Suprapubic skin (tissue), 4 donors: ENCODE measurements at regions not wholly inside any gene's neighbourhood (a gene's known extent, or its start where the extent isn't known, plus 50 kb on each side); places are given as distances from the start of the nearest gene placed in this dataset.

Experiments
- DNase-seq, 2 donors: peaks; one replicate each; pipeline ENCODE4 v3.0.0-alpha.2; 2019; ENCODE audit warnings: low spot score in 2 of 2
- H3K27ac ChIP-seq: fragments of 200-600 bp; sonication (generic); one replicate; pipeline ENCODE4 v1.5.1; 2019
- H3K27me3 ChIP-seq: fragments of 200-600 bp; sonication (generic); one replicate; pipeline ENCODE4 v1.5.1; 2019
- H3K36me3 ChIP-seq: fragments of 200-600 bp; sonication (generic); one replicate; pipeline ENCODE4 v1.5.1; 2019
- H3K4me1 ChIP-seq: fragments of 200-600 bp; sonication (generic); one replicate; pipeline ENCODE4 v1.5.1; 2019
- H3K4me3 ChIP-seq: fragments of 200-600 bp; sonication (generic); one replicate; pipeline ENCODE4 v1.5.1; 2019; ENCODE audit warnings: mild to moderate bottlenecking
- H3K9me3 ChIP-seq: fragments of 200-600 bp; sonication (generic); one replicate; pipeline ENCODE4 v1.5.1; 2019
- EP300 ChIP-seq: sonication (generic); formaldehyde crosslinking; IDR thresholded peaks from one replicate; pipeline ENCODE4 v1.6.1; 2017; ENCODE audit warnings: antibody characterized with exemption
- POLR2A ChIP-seq, 2 donors: fragments of 450-650 bp; IDR thresholded peaks; one replicate each; pipeline ENCODE4 v1.6.1; 2017; ENCODE audit warnings: antibody characterized with exemption in 2 of 2, mild to moderate bottlenecking in 2 of 2, moderate library complexity in 2 of 2
- POLR2AphosphoS5 ChIP-seq, 3 donors: sonication (generic); formaldehyde crosslinking; IDR thresholded peaks; one replicate each; pipeline ENCODE4 v1.6.1; 2017; ENCODE audit warnings: antibody characterized with exemption in 3 of 3
- WGBS: methylation state at CpG from one replicate; pipeline ENCODE4 v1.1.5; 2018; 5-methylcytosine and 5-hydroxymethylcytosine counted together
- TF ChIP-seq, protein P1 (sequence below), 2 donors: fragments of 200-600 bp in 1 of 2; fragments of 450-650 bp in 1 of 2; sonication (generic) in 1 of 2; IDR thresholded peaks; one replicate each; pipeline ENCODE4 v1.5.1; 2016 to 2019; ENCODE audit warnings: antibody characterized with exemption in 2 of 2, mild to moderate bottlenecking in 1 of 2, moderate library complexity in 1 of 2

DNA sequence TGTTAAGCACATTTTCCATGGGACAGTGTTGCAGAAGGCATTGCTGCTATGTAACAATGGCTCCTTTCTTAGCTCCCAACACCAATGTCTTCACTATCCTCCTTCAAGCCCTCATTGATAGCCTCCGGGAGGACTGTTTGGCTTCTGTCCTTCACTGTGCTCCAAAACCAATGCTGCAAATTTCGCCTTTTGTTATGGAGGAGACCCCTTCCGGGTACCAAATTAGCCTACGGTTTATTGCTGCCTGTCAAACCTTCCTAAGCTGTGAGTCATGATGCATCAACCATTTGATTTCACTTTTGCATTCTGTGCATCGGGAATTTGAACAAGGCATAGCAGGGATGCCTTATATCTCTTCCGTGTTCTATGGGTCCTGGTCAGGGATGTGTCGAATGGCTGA, 432.9 kb downstream of the GATA3 start:
- 88% methylated on average over 7 of the region's 7 CpGs for WGBS
- Histone ChIP-seq H3K27me3 (no peaks in the 10 kb centered on the region), H3K4me1 (no peaks in the 10 kb centered on the region), H3K36me3 (no peaks in the 10 kb centered on the region), H3K4me3 (no peak overlapping the region), H3K9me3 (no peaks in the 10 kb centered on the region), H3K27ac (no peak overlapping the region)
- TF ChIP-seq POLR2AphosphoS5 (IDR thresholded peaks at IDR 0.05): no peak
- no peak for TF ChIP-seq EP300
- TF ChIP-seq POLR2A (IDR thresholded peaks at IDR 0.05): no peak
- TF ChIP-seq, protein P1, sequence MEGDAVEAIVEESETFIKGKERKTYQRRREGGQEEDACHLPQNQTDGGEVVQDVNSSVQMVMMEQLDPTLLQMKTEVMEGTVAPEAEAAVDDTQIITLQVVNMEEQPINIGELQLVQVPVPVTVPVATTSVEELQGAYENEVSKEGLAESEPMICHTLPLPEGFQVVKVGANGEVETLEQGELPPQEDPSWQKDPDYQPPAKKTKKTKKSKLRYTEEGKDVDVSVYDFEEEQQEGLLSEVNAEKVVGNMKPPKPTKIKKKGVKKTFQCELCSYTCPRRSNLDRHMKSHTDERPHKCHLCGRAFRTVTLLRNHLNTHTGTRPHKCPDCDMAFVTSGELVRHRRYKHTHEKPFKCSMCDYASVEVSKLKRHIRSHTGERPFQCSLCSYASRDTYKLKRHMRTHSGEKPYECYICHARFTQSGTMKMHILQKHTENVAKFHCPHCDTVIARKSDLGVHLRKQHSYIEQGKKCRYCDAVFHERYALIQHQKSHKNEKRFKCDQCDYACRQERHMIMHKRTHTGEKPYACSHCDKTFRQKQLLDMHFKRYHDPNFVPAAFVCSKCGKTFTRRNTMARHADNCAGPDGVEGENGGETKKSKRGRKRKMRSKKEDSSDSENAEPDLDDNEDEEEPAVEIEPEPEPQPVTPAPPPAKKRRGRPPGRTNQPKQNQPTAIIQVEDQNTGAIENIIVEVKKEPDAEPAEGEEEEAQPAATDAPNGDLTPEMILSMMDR (IDR thresholded peaks at IDR 0.05): no peak
- DNase-seq: no peak

DNA sequence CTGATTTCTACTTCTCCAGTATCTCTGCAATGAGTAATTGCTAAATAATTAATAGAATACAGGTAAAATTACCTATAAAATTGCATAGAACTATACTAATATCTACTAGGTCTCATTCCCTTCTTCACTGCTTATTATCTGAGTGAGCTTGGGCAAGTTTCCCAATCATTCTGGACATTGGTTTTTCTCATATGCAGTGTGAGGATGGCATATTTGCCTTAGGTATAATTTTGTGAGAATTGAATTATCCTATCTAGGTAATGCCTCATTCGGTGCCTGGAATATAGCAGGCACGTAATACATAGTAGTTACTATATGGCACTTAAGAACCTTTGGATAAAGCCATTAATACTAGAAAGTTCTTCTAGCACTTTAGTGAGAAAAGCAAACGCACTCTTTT, 434.7 kb downstream of the GATA3 start:
- no peak for DNase-seq
- Histone ChIP-seq H3K36me3 (no peaks in the 10 kb centered on the region), H3K27ac (no peak overlapping the region), H3K4me3 (no peak overlapping the region), H3K27me3 (no peaks in the 10 kb centered on the region), H3K4me1 (no peaks in the 10 kb centered on the region), H3K9me3 (no peaks in the 10 kb centered on the region)
- WGBS: 96% methylated on average over 3 of the region's 3 CpGs
- TF ChIP-seq POLR2AphosphoS5 (IDR thresholded peaks at IDR 0.05) (no peak), EP300 (no peak), POLR2A (IDR thresholded peaks at IDR 0.05) (no peak)
- TF ChIP-seq, protein P1 (IDR thresholded peaks at IDR 0.05): no peak

DNA sequence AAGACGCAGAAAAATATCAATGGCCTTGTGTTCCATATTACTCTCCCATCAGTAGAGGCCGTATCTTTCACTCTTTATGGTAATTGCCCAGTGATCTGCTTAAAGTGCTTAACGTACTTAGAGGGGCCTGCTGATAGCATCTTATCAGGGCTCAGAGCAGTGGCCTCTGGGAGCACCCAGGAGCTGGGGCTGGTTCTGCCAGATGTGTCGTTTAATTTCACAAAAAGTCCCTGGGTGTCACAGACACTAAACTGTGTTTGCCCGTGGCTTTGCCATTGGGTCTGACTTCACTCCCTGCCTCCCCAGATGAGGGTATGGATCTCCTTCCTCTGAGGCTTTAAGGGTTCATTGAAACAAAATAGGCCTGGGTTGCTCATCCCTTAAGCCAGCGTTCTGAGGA, 435.3 kb downstream of the GATA3 start:
- H3K4me1 ChIP-seq: no peaks in the 10 kb centered on the region
- H3K27me3 ChIP-seq: no peaks in the 10 kb centered on the region
- no peaks in the 10 kb centered on the region for H3K9me3 ChIP-seq
- TF ChIP-seq POLR2AphosphoS5 (IDR thresholded peaks at IDR 0.05) (no peak), EP300 (no peak), POLR2A (IDR thresholded peaks at IDR 0.05) (no peak)
- TF ChIP-seq, protein P1 (IDR thresholded peaks at IDR 0.05): no peak
- no peaks in the 10 kb centered on the region for H3K36me3 ChIP-seq
- 79% methylated on average over 6 of the region's 6 CpGs for WGBS
- no peak overlapping the region for H3K27ac ChIP-seq
- H3K4me3 ChIP-seq: no peak overlapping the region
- DNase-seq: no peak

DNA sequence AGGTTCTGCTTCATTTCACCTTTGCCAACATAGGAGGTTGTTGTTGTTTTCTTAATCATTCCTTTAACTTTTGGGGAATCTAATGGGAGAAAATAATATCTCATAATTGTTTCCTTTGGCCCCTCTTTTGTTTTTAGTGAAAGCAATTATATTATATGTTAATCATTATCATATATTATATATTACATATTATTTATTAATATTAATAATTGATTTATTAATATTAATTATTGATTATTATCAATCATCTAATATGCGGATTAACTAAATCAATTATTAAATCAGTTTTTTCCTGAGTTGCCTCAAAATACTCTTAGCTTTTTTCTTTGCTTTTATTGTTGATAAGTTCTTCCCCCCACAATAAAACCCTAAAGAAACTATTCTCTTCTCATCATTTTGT, 443.8 kb downstream of the GATA3 start:
- Histone ChIP-seq H3K27me3 (no peaks in the 10 kb centered on the region), H3K27ac (no peak overlapping the region), H3K36me3 (no peaks in the 10 kb centered on the region), H3K9me3 (no peaks in the 10 kb centered on the region), H3K4me3 (no peak overlapping the region), H3K4me1 (no peaks in the 10 kb centered on the region)
- TF ChIP-seq POLR2A (IDR thresholded peaks at IDR 0.05) (no peak), POLR2AphosphoS5 (IDR thresholded peaks at IDR 0.05) (no peak), EP300 (no peak)
- TF ChIP-seq, protein P1 (IDR thresholded peaks at IDR 0.05): no peak
- WGBS: 100% methylated on average over 1 of the region's 1 CpG
- DNase-seq: no peak

DNA sequence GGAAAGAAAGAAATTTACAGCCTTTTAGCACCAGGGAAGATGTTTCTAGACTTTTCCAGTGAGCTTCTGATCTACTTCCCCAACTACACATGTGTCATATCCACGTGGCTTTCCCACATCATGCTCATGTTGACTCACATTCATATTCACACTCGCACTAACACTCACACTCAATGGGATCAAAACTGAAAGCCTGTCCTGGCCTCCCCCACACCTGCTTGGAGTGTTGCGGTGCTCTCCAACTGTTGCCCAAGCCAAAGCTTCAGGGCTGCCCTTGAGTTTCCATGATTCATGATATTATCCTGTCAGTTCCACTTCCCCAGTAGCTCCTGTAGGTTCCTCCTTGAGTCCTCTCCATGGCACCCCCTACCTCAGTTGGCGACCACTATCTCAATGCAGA, 444.4 kb downstream of the GATA3 start:
- WGBS: 59% methylated on average over 4 of the region's 4 CpGs
- Histone ChIP-seq H3K36me3 (no peaks in the 10 kb centered on the region), H3K4me3 (no peak overlapping the region), H3K9me3 (no peaks in the 10 kb centered on the region), H3K27me3 (no peaks in the 10 kb centered on the region), H3K27ac (no peak overlapping the region), H3K4me1 (no peaks in the 10 kb centered on the region)
- no peak for DNase-seq
- TF ChIP-seq POLR2A (IDR thresholded peaks at IDR 0.05) (no peak), POLR2AphosphoS5 (IDR thresholded peaks at IDR 0.05) (no peak), EP300 (no peak)
- TF ChIP-seq, protein P1 (IDR thresholded peaks at IDR 0.05): no peak
